ENCODE measurements at regions not wholly inside any gene's neighbourhood (a gene's known extent, or its start where the extent isn't known, plus 50 kb on each side); places are given as distances from the start of the nearest gene placed in this dataset.
"Not testable (repeated sequence)": the region's sequence is repeated elsewhere in the genome, so short reads cannot be mapped to it uniquely, and the experiment has no call there.

- Histone ChIP-seq H4K20me1 (ENCODE audit: low read depth, low read length) (no peaks in the 10 kb centered on the region), H3K9ac (ENCODE audit: low read length) (no peak overlapping the region)
Observed at GRCh38 chr6:49205526-49205925, 257.5 kb downstream of the MMUT start.

GRCh38 chr6:49202924-49203536, 260.0 kb downstream of the MMUT start:
- no peaks in the 10 kb centered on the region; the same call in 1 of the 2 replicates for H3K9me3 ChIP-seq (ENCODE audit: insufficient read depth, low read length)
- H4K20me1 ChIP-seq (ENCODE audit: low read depth, low read length) = no peaks in the 10 kb centered on the region
- no peaks in the 10 kb centered on the region for H3K79me2 ChIP-seq (ENCODE audit: insufficient read depth, low read length)
- H3F3A ChIP-seq (ENCODE audit: insufficient read depth) = no peaks in the 10 kb centered on the region
- no peak overlapping the region for H3K27ac ChIP-seq (ENCODE audit: low read depth, low read length)
- no peak for TF ChIP-seq CTCF (IDR thresholded peaks at IDR 0.05; ENCODE audit: insufficient read depth, low read length, poor library complexity, severe bottlenecking)
- no peak for TF ChIP-seq EZH2phosphoT487 (conservative IDR thresholded peaks at IDR 0.05; ENCODE audit: low read length)
- no peak overlapping the region for H3K4me3 ChIP-seq (ENCODE audit: insufficient read depth, low read length, poor library complexity, severe bottlenecking)
- no peaks in the 10 kb centered on the region for H3K9me2 ChIP-seq (replicated peaks; ENCODE audit: insufficient read depth, low read length)
- no peak overlapping the region for H3K4me2 ChIP-seq (ENCODE audit: low read depth, low read length, poor library complexity, severe bottlenecking)
- no peaks in the 10 kb centered on the region for H3K27me3 ChIP-seq (ENCODE audit: low read length)
- no peaks in the 10 kb centered on the region for H3K36me3 ChIP-seq (ENCODE audit: low read length)
- no peak overlapping the region for H3K9ac ChIP-seq (ENCODE audit: low read length)
- H2AFZ ChIP-seq (ENCODE audit: low read depth, low read length, severe bottlenecking) = no peak overlapping the region

More at GRCh38 chr6:49205526-49205925, 257.5 kb downstream of the MMUT start:
- H3K79me2 ChIP-seq (ENCODE audit: insufficient read depth, low read length) = no peaks in the 10 kb centered on the region
- H3K36me3 ChIP-seq (ENCODE audit: low read length) = no peaks in the 10 kb centered on the region
- no peaks in the 10 kb centered on the region; the same call in 1 of the 2 replicates for H3K9me3 ChIP-seq (ENCODE audit: insufficient read depth, low read length)
- H3F3A ChIP-seq (ENCODE audit: insufficient read depth) = no peaks in the 10 kb centered on the region
- no peaks in the 10 kb centered on the region for H3K27me3 ChIP-seq (ENCODE audit: low read length)
- H3K4me3 ChIP-seq (ENCODE audit: insufficient read depth, low read length, poor library complexity, severe bottlenecking) = no peak overlapping the region
- no peaks in the 10 kb centered on the region for H3K9me2 ChIP-seq (replicated peaks; ENCODE audit: insufficient read depth, low read length)
- no peak overlapping the region for H3K27ac ChIP-seq (ENCODE audit: low read depth, low read length)
- H3K4me2 ChIP-seq (ENCODE audit: low read depth, low read length, poor library complexity, severe bottlenecking) = no peak overlapping the region
- no peak for TF ChIP-seq EZH2phosphoT487 (conservative IDR thresholded peaks at IDR 0.05; ENCODE audit: low read length)
- TF ChIP-seq CTCF (IDR thresholded peaks at IDR 0.05; ENCODE audit: insufficient read depth, low read length, poor library complexity, severe bottlenecking) = no peak
- no peak overlapping the region for H2AFZ ChIP-seq (ENCODE audit: low read depth, low read length, severe bottlenecking)

GRCh38 chr6:49198015-49198414, 265.0 kb downstream of the MMUT start:
- Histone ChIP-seq H3K4me2 (ENCODE audit: low read depth, low read length, poor library complexity, severe bottlenecking) (no peak overlapping the region), H3K27me3 (ENCODE audit: low read length) (no peaks in the 10 kb centered on the region)

GRCh38 chr6:49162379-49162778, 300.7 kb downstream of the MMUT start:
- H3K36me3 ChIP-seq (ENCODE audit: low read length); H3K4me2 ChIP-seq (ENCODE audit: low read depth, low read length, poor library complexity, severe bottlenecking); H3K9me3 ChIP-seq (ENCODE audit: insufficient read depth, low read length); H3K9ac ChIP-seq (ENCODE audit: low read length); H3F3A ChIP-seq (ENCODE audit: insufficient read depth); H3K4me3 ChIP-seq (ENCODE audit: insufficient read depth, low read length, poor library complexity, severe bottlenecking); H3K9me2 ChIP-seq (replicated peaks; ENCODE audit: insufficient read depth, low read length); H3K27ac ChIP-seq (ENCODE audit: low read depth, low read length); H4K20me1 ChIP-seq (ENCODE audit: low read depth, low read length); H2AFZ ChIP-seq (ENCODE audit: low read depth, low read length, severe bottlenecking); H3K27me3 ChIP-seq (ENCODE audit: low read length); H3K79me2 ChIP-seq (ENCODE audit: insufficient read depth, low read length): not testable (repeated sequence)

More at GRCh38 chr6:49198015-49198414, 265.0 kb downstream of the MMUT start:
- Histone ChIP-seq H3K4me3 (ENCODE audit: insufficient read depth, low read length, poor library complexity, severe bottlenecking) (no peak overlapping the region), H2AFZ (ENCODE audit: low read depth, low read length, severe bottlenecking) (no peak overlapping the region), H3F3A (ENCODE audit: insufficient read depth) (no peaks in the 10 kb centered on the region), H4K20me1 (ENCODE audit: low read depth, low read length) (no peaks in the 10 kb centered on the region), H3K9me3 (ENCODE audit: insufficient read depth, low read length) (no peaks in the 10 kb centered on the region), H3K27ac (ENCODE audit: low read depth, low read length) (no peak overlapping the region), H3K36me3 (ENCODE audit: low read length) (no peaks in the 10 kb centered on the region), H3K79me2 (ENCODE audit: insufficient read depth, low read length) (no peaks in the 10 kb centered on the region), H3K9ac (ENCODE audit: low read length) (no peak overlapping the region), H3K9me2 (replicated peaks; ENCODE audit: insufficient read depth, low read length) (no peaks in the 10 kb centered on the region)
- no peak for TF ChIP-seq CTCF (IDR thresholded peaks at IDR 0.05; ENCODE audit: insufficient read depth, low read length, poor library complexity, severe bottlenecking)
- TF ChIP-seq EZH2phosphoT487 (conservative IDR thresholded peaks at IDR 0.05; ENCODE audit: low read length) = no peak
